Neutrophil (primary cell): ENCODE measurements at regions not wholly inside any gene's neighbourhood (a gene's known extent, or its start where the extent isn't known, plus 50 kb on each side); places are given as distances from the start of the nearest gene placed in this dataset.

Experiments
- H3K27ac ChIP-seq: fragments of 200-600 bp; sonication (generic); 2 replicates; pipeline ENCODE4 v1.5.1; 2016; ENCODE audit warnings: mild to moderate bottlenecking, moderate library complexity
- H3K27me3 ChIP-seq: fragments of 200-600 bp; sonication (generic); 2 replicates; pipeline ENCODE4 v1.6.0; 2016; ENCODE audit warnings: mild to moderate bottlenecking
- H3K36me3 ChIP-seq: fragments of 200-600 bp; sonication (generic); 2 replicates; pipeline ENCODE4 v1.5.1; 2017
- H3K4me1 ChIP-seq, 2 experiments: fragments of 200-600 bp in 1 of 2; sonication (generic) in 1 of 2; 1 replicate in 1 of 2; 2 replicates in 1 of 2; pipeline versions ENCODE4 v1.5.1 to v1.6.1; 2013 to 2016; ENCODE audit warnings: low read depth in 1 of 2, low read length in 1 of 2, mild to moderate bottlenecking in 1 of 2, moderate library complexity in 1 of 2; ENCODE audit not compliant: control insufficient read depth in 1 of 2, insufficient read depth in 1 of 2
- H3K4me3 ChIP-seq, 2 experiments: fragments of 200-600 bp in 1 of 2; sonication (generic) in 1 of 2; 1 replicate in 1 of 2; 2 replicates in 1 of 2; pipeline ENCODE4 v1.5.1; 2013 to 2016; ENCODE audit warnings: low read depth in 1 of 2, low read length in 1 of 2, mild to moderate bottlenecking in 1 of 2, moderate library complexity in 1 of 2
- H3K9me3 ChIP-seq: fragments of 200-600 bp; sonication (generic); 2 replicates; pipeline ENCODE4 v1.5.1; 2016
- CTCF ChIP-seq: fragments of 200-600 bp; sonication (generic); IDR thresholded peaks from 2 replicates; pipeline ENCODE4 v1.5.1; 2016; ENCODE audit warnings: antibody characterized with exemption

DNA sequence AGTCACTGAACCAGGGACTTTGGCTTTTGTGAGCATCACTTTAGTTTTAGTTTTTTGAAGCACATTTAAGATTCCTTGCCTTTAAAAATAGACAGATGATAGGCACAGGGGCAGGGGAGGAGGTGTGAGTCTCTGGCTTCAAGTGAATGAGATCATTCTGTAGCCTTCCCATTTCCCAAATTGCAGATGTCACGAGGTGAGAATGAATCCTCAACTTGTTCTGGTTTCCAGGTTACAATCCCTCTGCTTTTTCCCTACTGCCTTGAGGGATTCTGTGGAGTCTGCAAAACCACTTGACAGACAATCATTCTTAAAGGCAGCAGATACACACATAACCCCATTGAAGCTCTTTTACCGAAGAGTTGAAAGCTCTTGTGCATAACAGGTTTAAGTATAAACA, 332.4 kb downstream of the DMAC1 start:
- H3K27me3 ChIP-seq, result no peaks in the 10 kb centered on the region
- no peak overlapping the region for H3K4me3 ChIP-seq
- no peaks in the 10 kb centered on the region for H3K36me3 ChIP-seq
- no peak overlapping the region for H3K27ac ChIP-seq
- no peak for TF ChIP-seq CTCF
- H3K4me1 ChIP-seq, result no peaks in the 10 kb centered on the region
- H3K9me3 ChIP-seq, result no peaks in the 10 kb centered on the region

DNA sequence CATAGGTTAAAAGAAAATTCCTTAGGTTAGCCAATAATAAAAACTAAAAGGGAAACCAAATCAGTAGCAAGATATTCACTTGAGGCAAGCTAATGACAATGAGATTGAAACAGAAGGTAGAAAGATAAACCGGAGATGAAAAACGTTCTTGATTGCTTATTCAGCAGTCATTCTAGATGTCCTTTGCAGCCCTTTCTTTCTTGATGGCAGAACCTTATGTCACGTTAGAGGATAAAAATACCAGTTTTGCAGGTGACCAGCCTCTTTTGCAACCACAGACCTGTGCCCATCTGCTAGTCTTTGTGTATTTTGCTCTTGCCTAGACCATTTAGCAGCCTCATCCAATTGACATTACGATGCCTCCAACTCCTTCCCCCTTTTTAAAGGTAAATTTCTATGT, 337.8 kb downstream of the DMAC1 start:
- TF ChIP-seq CTCF, result no peak
- H3K4me1 ChIP-seq, result no peaks in the 10 kb centered on the region
- no peak overlapping the region for H3K27ac ChIP-seq
- no peaks in the 10 kb centered on the region for H3K36me3 ChIP-seq
- H3K4me3 ChIP-seq, result no peak overlapping the region
- H3K9me3 ChIP-seq, result no peaks in the 10 kb centered on the region
- no peaks in the 10 kb centered on the region for H3K27me3 ChIP-seq

DNA sequence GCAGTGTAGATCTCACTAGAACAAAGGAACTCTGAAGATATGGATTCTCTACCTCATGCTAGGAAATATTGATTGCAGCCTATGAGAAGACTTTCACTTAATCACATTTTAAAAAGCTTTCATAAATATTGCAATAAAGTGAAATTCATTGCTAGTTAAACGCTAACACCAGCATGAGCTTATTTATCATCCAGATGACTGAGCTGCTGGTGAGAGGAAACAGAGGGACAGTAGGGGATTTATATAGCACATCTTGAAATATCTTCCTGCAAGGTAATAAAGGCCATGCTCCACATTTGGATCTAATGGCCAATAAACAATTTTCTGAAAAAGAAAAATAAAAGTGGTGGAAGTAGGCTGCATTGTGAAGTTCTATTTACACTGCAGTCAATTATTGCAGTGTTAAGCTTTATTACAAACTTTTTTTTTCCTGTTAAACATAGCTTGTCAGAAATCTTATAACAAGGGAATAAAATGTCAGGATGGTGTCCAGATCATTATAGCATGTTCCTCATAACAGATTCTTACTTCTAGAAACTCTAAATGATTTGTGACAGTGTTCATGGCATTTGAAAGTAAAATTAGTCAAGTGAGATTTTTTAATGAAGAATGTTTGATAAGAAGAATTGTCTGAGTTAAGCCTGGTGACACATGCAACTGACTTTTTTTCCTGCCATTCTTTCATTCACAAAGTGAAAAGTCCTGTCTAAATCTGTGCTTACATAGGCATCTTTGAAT, 342.6 kb downstream of the DMAC1 start:
- TF ChIP-seq CTCF, result no peak
- no peaks in the 10 kb centered on the region for H3K9me3 ChIP-seq
- no peaks in the 10 kb centered on the region for H3K27me3 ChIP-seq

DNA sequence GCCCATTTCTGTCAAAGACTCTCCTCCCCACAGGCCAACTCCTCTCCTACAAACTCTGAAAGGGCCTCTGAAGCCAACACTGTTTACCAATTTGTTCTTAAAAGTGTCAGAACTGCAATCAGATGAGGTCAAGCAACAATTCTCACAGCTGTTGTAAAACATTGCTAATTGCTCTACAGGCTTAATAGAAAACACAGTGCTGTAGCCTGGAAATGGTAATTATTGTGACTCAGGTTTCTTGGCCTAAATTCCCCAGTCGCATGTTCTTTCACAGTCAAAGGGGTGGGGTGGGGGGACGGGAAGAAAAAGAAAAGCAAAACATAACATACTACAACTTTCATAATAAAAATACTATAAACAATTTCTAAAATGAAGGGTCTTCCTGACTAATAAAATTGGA, 343.2 kb downstream of the DMAC1 start:
- Histone ChIP-seq H3K27ac (no peak overlapping the region), H3K9me3 (no peaks in the 10 kb centered on the region), H3K27me3 (no peaks in the 10 kb centered on the region), H3K4me1 (no peaks in the 10 kb centered on the region), H3K36me3 (no peaks in the 10 kb centered on the region), H3K4me3 (no peak overlapping the region)
- TF ChIP-seq CTCF, result no peak

More for the DNA sequence above, 342.6 kb downstream of the DMAC1 start:
- H3K4me3 ChIP-seq, result no peak overlapping the region
- no peaks in the 10 kb centered on the region for H3K4me1 ChIP-seq
- H3K27ac ChIP-seq, result no peak overlapping the region
- H3K36me3 ChIP-seq, result no peaks in the 10 kb centered on the region

- Histone ChIP-seq H3K4me1 (no peaks in the 10 kb centered on the region), H3K27me3 (no peaks in the 10 kb centered on the region), H3K36me3 (no peaks in the 10 kb centered on the region), H3K27ac (no peak overlapping the region), H3K9me3 (no peaks in the 10 kb centered on the region), H3K4me3 (no peak overlapping the region)
- TF ChIP-seq CTCF, result no peak
Observed at GRCh38 chr9:7454624-7455023, 345.0 kb downstream of the DMAC1 start.
